Activated CD4-positive, CD25-positive, alpha-beta regulatory T cell treated with anti-CD3 and anti-CD28 coated beads, Interleukin-2, amount 50 U/mL, for 16 hours (primary cell): ENCODE measurements at regions not wholly inside any gene's neighbourhood (a gene's known extent, or its start where the extent isn't known, plus 50 kb on each side); places are given as distances from the start of the nearest gene placed in this dataset.

Experiments
- DNase-seq: peaks from one replicate; pipeline ENCODE4 v3.0.0-alpha.2; 2020; ENCODE audit warnings: low read depth, low spot score

DNA sequence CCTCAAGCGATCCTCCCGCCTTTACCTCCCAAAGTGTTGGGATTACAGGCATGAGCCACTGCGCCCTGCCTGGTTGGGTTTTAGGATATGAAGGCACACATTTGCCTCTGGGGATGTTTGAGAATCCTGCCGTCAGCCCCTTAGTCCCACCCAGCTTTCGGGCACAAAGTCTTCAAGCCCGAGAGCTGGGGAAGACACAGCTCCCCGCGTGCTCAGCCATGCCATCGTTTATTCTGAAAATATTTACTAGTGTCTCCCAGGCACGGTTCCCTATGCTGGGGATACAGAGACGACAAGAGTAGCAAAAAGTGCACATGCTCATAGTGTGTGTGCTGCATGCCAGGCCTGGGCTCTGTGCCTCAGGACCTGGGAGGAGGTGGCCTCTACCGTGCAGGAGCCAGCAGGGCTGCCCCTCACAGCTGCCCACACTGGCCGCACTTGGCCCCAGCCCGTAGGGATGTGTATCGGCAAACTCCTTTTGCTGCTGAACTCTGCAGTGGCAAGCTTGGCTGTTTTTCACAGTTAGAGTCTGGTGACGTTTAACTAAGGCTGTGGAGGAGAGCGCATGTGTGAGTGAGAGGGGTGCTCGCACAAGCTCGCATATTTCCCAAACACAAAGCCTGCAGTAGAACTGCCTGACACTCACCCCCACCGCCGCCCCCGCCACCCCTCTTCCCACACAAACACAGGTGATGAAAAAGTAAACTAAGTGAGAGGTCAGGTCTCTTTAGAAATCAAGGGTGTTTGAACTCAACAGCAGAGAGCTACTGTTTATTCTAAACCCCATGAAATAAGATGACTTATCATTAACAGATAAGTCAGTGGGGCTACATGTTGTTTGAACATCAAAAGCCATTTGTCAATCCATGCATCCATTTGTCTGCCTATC is 266.4 kb downstream of the MRTFB start:
- DNase-seq, result no peak

DNA sequence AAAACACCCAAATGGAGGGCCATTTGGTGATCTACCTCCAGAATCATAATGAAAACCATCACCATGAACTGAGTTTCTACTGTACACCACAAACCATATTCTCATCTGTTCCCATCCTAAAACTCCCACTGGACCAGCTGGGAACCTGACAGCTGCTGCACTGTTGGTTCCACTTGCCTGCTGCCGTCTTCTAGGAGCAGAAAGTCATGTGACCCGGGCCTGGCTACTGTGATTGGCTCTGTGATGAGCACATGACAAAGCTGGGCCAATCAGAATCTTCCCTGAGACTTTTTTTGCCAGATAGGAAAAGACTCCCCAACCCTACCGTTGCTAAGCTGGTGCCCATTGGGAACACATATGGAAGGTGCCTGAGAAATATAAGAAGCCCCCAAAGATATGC is 264.2 kb downstream of the MRTFB start:
- no peak for DNase-seq

DNA sequence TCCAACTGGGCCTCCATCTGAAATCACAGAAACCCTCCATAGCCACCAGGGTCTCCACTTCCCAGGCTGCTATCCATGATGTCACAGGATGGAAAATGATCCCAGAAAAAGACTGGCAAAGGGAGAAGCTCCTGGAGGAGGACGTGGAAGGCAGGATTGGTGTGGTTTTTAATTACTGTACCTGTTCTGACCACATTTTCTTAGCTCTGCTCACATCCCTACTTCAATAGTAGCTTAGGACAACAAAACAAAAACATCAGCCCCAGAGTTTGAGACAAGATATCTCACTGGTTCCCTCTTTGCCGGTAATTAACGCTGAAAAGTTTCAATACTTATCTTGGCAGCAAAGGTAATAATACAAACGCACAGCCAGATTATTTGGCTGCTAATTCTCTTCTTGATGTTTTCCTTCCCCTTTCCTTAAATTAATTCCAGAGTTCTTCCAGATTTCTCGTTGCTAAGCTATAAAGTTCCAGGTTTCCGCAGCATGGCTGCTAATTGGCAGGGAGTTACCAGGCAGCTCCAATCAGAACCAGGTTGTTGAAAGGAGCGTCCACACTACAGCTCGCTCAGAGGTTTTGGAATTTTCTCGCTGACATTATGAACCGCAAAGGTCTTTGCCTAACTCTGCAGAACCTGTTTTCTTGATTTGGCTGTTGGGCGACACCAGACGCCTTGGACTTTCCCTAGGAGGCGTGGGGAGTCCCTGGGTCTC is 263.4 kb downstream of the MRTFB start:
- no peak for DNase-seq

DNA sequence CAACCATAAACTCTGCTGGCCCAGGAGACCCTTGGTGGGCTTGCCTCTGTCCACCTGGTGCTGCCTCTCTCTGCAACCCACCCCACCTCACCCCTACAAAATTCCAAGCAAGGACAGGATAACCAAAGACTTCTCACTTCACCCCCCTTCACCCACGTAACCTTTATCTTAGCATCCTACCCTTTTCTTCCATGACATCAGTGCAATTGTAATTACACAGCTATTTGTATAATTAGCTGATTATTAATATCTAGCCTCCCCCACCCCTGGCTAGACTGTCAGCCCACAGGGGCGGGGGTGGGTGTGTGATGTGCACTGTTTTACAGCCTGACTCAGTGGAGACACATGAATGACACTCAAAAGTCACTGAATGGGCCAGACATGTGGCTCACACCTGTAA is 262.2 kb downstream of the MRTFB start:
- DNase-seq, result no peak

DNA sequence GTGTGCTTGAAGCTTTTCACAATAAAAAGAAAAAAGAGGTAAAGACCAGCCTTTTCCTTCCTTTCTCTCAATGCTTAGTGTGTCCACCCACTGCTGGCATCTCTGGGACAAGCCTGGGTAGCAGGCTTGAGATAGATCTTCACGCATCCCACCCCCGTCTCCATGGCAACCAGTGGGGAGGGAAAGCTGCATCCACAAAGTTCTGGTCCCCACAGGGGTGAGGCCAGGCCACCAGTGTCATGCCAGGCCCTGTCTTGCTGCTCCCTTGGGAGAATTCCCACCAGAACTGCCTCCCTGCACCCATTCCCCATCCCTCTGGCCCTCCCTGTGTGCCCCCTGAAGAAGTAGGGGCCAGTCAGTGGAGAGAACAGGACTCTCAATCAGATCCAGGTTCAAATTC is 259.9 kb downstream of the MRTFB start:
- DNase-seq, result no peak

DNA sequence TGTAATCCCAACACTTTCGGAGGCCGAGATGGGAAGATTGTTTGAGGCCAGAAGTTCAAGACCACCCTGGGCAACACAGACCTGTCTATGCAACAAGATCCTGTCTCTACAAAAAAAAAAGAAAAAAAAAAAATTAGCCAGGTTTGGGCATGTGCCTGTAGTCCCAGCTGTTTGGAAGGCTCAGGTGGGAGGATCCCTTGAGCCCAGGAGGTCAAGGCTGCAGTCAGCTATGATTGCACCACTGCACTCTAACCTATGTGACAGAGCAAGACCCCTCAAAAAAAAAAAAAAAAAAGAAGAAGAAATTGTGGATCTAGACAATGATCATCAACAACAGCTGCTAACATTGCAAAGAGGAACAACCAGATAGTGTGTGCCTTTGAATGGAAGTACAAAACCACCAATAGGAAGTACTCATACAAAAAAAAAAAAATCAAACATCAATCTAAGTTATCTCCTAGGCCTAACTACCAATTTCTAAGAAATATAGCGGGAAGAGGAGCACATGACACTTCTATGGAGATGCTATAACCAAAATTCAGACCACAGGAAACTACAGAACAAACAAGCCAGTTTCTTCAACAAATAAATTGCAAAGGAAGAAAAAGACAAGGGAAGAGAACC is 258.7 kb downstream of the MRTFB start:
- no peak for DNase-seq

DNA sequence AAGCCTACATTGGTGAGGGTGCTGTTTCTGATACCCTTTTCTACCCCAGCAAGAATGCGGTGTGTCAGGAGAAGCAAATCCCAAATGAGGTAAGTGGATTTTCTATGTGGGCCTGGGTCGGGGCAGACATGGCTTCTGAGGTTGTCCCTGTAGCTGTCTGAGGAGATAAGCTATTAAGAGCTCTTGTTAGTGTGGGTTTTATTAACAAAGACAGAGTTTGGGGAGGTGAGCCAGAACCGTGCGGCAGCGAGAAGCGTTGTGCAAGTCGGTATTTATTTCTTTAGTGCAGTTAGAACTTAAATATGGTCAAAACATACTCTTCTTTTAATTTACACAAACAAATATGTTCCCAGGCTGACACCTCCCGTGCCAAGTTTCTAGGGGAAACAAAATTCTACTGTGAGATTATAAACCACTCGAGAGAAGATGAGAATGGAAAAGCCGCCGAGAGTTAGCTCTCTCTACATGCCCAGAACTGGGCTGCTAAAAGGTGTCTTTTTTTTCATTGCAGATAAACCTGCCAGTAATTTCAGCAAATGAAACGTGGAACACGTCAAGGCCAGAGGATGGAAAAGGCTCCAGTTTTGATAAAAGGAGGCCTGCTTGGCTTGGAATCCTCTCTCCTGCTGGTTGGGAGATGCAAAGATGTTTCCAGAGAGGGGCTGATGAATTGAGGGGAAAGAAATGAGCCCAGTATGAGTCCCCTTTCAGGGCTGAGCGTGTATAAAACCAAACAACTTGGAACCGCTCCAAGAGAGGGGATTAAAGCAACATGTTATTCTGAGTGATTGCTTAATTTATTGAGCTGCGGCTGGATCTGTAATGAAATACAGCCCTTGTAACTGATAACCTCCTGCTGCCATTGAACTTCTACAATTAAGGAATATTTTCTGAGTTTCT is 254.6 kb downstream of the MRTFB start:
- no peak for DNase-seq

DNA sequence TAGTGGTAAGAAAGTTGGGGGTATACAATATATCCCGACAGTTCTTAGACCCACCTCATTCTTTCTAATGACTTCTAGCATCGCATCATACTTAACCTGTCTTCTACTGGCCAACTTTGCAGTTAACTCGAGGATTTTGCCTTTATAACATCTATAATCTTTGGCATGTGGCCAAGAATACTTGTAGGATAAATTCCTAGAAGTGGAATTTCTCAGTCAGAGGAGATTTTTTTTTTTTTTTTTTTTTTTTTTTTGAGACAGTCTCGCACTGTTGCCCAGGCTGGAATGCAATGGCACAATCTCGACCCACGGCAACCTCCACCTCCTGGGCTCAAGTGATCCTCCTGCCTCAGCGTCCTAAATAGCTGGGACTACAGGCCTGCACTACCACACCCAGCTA is 253.5 kb downstream of the MRTFB start:
- DNase-seq, result no peak

DNA sequence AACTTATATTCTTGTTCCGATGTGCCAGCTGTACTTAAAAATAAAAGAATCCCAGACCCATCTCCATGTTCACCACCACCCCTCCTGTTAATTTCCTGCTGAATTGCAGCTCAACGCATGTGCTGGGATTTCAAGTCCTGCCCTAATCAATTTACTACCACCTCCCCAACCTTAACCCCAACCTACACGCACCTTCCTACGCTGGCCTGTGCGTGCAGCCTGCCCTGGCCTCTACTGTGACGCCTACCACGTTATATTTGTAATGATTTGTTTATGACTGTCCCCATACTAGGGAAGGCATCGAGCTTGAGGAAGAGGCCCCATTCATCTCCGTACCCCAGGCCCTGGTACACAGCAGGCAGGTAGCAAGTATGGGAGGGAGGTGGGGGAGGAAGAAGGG is 251.1 kb downstream of the MRTFB start:
- DNase-seq, result no peak

DNA sequence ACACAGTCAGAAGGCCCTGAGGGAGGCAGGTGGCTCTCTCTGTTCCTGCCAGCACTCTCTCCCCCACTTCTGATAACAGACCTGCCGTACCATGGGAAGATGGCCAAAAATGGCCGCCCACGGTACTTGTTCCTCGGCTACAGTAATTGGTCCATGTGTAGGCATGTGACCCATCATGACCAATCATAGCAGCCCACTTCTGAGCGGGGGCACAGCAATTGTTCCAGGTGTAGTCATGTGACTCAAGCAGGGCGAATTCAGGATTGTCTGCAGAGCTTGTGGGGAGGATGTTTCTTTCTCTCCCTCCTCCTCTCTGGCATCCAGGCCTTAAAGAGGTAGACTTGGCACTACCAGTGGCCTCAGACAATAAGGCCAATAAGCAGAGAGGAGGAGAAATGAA is 250.4 kb downstream of the MRTFB start:
- DNase-seq, result no peak

DNA sequence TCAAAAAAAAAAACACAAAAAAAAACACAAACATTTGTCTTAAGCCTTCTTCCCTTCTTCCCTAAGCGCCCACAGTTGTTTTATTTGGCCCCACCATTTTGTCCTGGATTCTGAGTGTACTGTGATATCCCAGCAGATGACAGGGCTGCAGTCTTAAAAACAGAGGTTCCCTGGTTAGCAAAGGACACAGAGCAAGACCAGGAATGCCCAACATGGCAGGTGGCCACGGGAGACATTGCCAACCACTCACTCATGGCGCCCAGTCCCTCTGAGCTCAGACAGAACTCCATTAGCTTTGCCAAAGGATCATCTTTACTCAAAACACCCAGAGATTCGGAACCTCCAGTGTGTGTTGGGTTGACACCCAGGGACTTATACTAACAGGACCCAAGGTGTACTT is 249.3 kb downstream of the MRTFB start:
- DNase-seq, result no peak
